ENCODE measurements at regions not wholly inside any gene's neighbourhood (a gene's known extent, or its start where the extent isn't known, plus 50 kb on each side); places are given as distances from the start of the nearest gene placed in this dataset.

DNA sequence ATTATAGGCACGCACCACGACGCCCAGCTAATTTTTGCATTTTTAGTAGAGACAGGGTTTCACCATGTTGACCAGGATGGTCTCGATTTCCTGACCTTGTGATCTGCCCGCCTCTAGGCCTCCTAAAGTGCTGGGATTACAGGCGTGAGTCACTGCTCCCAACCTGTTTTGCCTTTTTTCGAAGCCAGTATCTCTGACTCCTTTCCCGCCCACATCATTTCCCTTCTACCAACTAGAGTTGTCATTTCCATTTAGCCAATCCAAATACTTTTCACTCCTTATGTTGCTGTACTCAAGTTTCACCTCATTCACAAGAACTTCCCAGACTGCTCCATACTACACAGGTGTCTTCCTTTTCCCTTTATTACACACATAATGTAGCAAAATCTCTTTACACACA is 502.6 kb upstream of the CDH6 start:
- TF ChIP-seq, protein P1, sequence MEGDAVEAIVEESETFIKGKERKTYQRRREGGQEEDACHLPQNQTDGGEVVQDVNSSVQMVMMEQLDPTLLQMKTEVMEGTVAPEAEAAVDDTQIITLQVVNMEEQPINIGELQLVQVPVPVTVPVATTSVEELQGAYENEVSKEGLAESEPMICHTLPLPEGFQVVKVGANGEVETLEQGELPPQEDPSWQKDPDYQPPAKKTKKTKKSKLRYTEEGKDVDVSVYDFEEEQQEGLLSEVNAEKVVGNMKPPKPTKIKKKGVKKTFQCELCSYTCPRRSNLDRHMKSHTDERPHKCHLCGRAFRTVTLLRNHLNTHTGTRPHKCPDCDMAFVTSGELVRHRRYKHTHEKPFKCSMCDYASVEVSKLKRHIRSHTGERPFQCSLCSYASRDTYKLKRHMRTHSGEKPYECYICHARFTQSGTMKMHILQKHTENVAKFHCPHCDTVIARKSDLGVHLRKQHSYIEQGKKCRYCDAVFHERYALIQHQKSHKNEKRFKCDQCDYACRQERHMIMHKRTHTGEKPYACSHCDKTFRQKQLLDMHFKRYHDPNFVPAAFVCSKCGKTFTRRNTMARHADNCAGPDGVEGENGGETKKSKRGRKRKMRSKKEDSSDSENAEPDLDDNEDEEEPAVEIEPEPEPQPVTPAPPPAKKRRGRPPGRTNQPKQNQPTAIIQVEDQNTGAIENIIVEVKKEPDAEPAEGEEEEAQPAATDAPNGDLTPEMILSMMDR (IDR thresholded peaks at IDR 0.05; ENCODE audit: borderline replicate concordance, extremely low read depth, low read length, poor library complexity, severe bottlenecking), result no peak
- no peak for TF ChIP-seq EZH2 (IDR thresholded peaks at IDR 0.05; ENCODE audit: borderline replicate concordance, low read depth, low read length, severe bottlenecking)

Data from DND-41 (cell line).